GM23338 (cell line): ENCODE measurements at regions not wholly inside any gene's neighbourhood (a gene's known extent, or its start where the extent isn't known, plus 50 kb on each side); places are given as distances from the start of the nearest gene placed in this dataset.

ENCODE experiments used
- CTCF ChIP-seq, 2 experiments: fragments of 200-600 bp in 1 of 2; sonication (generic) in 1 of 2; conservative IDR thresholded peaks; 2 replicates each; pipeline versions ENCODE4 v1.5.1 to v1.6.1; 2016 to 2017; ENCODE audit warnings: antibody characterized with exemption in 2 of 2, low read depth in 2 of 2, mild to moderate bottlenecking in 2 of 2, moderate library complexity in 1 of 2
- ETS1 ChIP-seq: IDR thresholded peaks from 2 replicates; pipeline ENCODE4 v1.6.1; 2016; ENCODE audit warnings: antibody characterized with exemption
- EZH2phosphoT487 ChIP-seq: fragments of 200-600 bp; sonication (generic); IDR thresholded peaks from one replicate; pipeline ENCODE4 v1.8.1; 2018; ENCODE audit warnings: antibody characterized with exemption; ENCODE audit not compliant: unreplicated experiment
- POLR2AphosphoS5 ChIP-seq: IDR thresholded peaks from 2 replicates; pipeline ENCODE4 v1.6.1; 2016; ENCODE audit warnings: antibody characterized with exemption, low read depth
- REST ChIP-seq: IDR thresholded peaks from one replicate; pipeline ENCODE4 v1.6.1; 2018; ENCODE audit warnings: antibody characterized with exemption; ENCODE audit not compliant: unreplicated experiment

- no peak for TF ChIP-seq CTCF (conservative IDR thresholded peaks at IDR 0.05; ENCODE audit: low read depth in 2 of 2)
- no peak for TF ChIP-seq ETS1
- TF ChIP-seq POLR2AphosphoS5: no peak
- no peak for TF ChIP-seq REST
- TF ChIP-seq EZH2phosphoT487: no peak
Observed at GRCh38 chr5:22908586-22908985, 55.4 kb upstream of the CDH12 start.
